ENCODE measurements at regions not wholly inside any gene's neighbourhood (a gene's known extent, or its start where the extent isn't known, plus 50 kb on each side); places are given as distances from the start of the nearest gene placed in this dataset.

DNA sequence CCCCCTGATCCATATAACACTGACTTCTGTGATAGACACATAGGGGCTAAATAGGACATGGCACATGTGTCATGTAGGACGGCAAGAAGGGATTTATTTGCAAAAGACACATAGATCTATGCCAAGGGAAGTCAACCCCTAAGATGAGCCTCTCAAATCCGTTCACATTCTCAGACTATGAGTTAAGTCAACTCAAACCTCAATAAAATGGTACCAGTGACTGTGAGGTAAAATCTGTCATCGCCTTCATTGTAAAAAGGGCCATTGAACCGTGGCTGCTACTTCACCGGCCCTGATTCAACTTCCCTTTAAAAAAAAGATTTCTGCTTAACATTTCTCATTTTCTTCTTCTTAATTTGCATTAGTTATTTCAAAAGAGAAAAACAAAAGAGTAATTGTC is 144.0 kb downstream of the ZNF281 start:
- no peaks in the 10 kb centered on the region for H3K27me3 ChIP-seq (replicated peaks; ENCODE audit: control insufficient read depth, insufficient read depth, low read length)
- TF ChIP-seq, protein P1, sequence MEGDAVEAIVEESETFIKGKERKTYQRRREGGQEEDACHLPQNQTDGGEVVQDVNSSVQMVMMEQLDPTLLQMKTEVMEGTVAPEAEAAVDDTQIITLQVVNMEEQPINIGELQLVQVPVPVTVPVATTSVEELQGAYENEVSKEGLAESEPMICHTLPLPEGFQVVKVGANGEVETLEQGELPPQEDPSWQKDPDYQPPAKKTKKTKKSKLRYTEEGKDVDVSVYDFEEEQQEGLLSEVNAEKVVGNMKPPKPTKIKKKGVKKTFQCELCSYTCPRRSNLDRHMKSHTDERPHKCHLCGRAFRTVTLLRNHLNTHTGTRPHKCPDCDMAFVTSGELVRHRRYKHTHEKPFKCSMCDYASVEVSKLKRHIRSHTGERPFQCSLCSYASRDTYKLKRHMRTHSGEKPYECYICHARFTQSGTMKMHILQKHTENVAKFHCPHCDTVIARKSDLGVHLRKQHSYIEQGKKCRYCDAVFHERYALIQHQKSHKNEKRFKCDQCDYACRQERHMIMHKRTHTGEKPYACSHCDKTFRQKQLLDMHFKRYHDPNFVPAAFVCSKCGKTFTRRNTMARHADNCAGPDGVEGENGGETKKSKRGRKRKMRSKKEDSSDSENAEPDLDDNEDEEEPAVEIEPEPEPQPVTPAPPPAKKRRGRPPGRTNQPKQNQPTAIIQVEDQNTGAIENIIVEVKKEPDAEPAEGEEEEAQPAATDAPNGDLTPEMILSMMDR (IDR thresholded peaks at IDR 0.05; ENCODE audit: insufficient read depth, low read length, poor library complexity, severe bottlenecking) = no peak
- H3K4me3 ChIP-seq (replicated peaks; ENCODE audit: low read depth, low read length) = no peak overlapping the region
- no peak for DNase-seq (ENCODE audit: extremely low read depth, insufficient read length)
- H3K36me3 ChIP-seq (ENCODE audit: control insufficient read depth, insufficient read depth, low read length) = no peaks in the 10 kb centered on the region

DNA sequence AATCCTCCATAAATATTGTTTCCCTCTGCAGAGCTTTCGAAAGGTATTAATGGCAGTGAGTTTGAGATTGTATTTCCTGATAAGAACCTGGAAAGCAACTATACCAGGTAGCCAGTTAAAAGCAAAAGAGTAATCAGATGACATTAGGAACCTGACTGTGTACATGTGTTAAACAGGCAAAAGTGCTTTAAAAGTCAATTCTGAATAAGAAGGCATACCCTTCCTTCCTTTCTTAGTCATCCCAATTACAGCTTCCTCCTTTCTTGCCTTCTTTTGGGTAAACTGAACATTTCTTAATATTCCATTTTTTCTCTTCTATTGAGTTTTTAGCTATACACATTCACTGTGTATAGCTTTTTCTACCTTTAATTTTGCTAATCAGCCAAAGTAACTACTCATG is 144.7 kb downstream of the ZNF281 start:
- TF ChIP-seq, protein P1 (IDR thresholded peaks at IDR 0.05; ENCODE audit: insufficient read depth, low read length, poor library complexity, severe bottlenecking) = no peak
- Histone ChIP-seq H3K36me3 (ENCODE audit: control insufficient read depth, insufficient read depth, low read length) (no peaks in the 10 kb centered on the region), H3K4me3 (replicated peaks; ENCODE audit: low read depth, low read length) (no peak overlapping the region), H3K27me3 (replicated peaks; ENCODE audit: control insufficient read depth, insufficient read depth, low read length) (no peaks in the 10 kb centered on the region)
- DNase-seq (ENCODE audit: extremely low read depth, insufficient read length) = no peak

DNA sequence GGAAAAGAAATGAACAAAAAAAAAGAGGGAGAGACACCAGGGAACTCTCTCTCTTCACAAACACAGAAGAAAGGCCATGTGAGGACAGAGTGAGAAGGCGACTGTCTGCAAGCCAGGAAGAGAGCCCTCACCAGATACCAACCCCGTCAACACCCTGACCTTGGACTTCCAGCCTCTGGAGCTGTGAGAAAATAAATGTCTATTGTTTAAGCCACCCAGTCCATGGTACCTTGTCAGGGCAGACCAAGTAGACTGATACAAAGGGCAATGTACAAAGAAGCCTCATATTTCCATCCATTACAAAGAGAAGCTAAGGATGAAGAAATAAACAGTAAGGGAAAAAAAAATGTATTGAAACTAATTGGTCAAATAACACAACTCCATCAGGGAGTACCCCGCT is 146.6 kb downstream of the ZNF281 start:
- no peak for DNase-seq (ENCODE audit: extremely low read depth, insufficient read length)
- TF ChIP-seq, protein P1 (IDR thresholded peaks at IDR 0.05; ENCODE audit: insufficient read depth, low read length, poor library complexity, severe bottlenecking) = no peak
- Histone ChIP-seq H3K27me3 (replicated peaks; ENCODE audit: control insufficient read depth, insufficient read depth, low read length) (no peaks in the 10 kb centered on the region), H3K36me3 (ENCODE audit: control insufficient read depth, insufficient read depth, low read length) (no peaks in the 10 kb centered on the region), H3K4me3 (replicated peaks; ENCODE audit: low read depth, low read length) (no peak overlapping the region)

DNA sequence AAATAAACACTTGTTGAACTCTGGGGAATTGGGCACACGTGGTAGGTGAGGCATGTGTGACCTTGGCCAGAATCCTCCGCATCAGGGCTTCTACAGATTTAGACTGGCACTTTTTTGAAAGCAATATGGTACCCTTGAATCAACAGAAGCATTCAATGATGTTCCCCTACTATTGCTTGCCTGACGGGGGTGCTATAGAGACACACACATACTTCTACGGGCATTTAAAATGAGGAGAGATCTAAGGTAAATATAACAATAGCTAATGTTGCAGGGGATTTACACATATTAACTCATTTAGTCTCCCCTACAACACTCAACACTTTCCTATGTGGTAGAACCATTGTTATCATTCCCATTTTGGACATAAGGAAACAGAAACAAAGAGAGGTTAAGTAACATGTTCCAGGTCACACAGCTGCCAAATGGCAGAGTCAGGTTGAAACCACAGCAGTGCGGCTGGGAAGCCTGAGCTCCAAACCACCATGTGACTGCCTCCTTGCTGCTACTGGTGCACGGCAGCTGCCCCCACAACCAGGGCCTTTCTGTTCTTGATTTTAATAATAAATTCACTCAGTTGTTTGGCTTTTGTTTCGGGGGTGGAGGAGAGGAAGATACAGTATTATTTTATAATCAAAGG is 147.4 kb downstream of the ZNF281 start:
- peak; percentile 55 for DNase-seq (ENCODE audit: extremely low read depth, insufficient read length)
- TF ChIP-seq, protein P1 (IDR thresholded peaks at IDR 0.05; ENCODE audit: insufficient read depth, low read length, poor library complexity, severe bottlenecking) = peak; percentile 61
- no peaks in the 10 kb centered on the region for H3K27me3 ChIP-seq (replicated peaks; ENCODE audit: control insufficient read depth, insufficient read depth, low read length)
- no peak overlapping the region for H3K4me3 ChIP-seq (replicated peaks; ENCODE audit: low read depth, low read length)
- no peaks in the 10 kb centered on the region for H3K36me3 ChIP-seq (ENCODE audit: control insufficient read depth, insufficient read depth, low read length)

DNA sequence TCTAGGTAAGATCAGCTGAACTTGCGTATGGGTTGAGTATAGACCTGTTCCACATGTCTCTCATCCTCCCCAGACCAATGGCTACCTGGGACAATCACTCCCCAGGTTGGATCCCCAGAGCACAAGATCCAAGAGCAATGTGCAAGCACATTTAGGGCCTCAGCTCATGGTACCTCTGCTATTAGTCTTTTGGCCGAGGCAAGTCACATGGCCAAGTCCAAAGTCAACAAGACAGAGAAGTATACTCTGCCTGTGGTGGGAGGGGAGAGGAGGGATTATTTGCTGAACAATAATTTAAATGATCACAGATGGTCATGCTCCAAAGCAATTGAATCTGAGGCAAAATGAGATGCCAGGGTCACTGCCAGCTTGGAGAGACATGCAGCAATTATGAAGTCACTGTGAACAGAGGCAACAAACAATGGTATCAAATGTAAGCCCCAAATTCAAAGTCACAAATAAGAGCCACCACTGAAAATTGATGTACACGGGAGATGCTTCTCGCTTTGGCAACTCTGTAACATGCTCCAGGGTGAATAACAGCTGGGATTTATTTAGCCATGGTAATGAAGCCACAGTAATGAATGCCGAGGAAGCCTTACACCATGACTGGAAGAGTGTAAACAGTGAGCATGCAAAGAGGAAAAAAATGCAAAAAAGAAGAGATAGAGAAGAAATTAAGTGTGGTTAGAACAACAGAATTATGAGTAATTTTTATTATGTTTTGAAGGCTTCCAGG is 149.1 kb downstream of the ZNF281 start:
- DNase-seq (ENCODE audit: extremely low read depth, insufficient read length) = no peak
- Histone ChIP-seq H3K27me3 (replicated peaks; ENCODE audit: control insufficient read depth, insufficient read depth, low read length) (no peaks in the 10 kb centered on the region), H3K36me3 (ENCODE audit: control insufficient read depth, insufficient read depth, low read length) (no peaks in the 10 kb centered on the region), H3K4me3 (replicated peaks; ENCODE audit: low read depth, low read length) (no peak overlapping the region)
- TF ChIP-seq, protein P1 (IDR thresholded peaks at IDR 0.05; ENCODE audit: insufficient read depth, low read length, poor library complexity, severe bottlenecking) = no peak
